Activated CD8-positive, alpha-beta memory T cell treated with anti-CD3 and anti-CD28 coated beads for 1 hour (primary cell): ENCODE measurements at regions not wholly inside any gene's neighbourhood (a gene's known extent, or its start where the extent isn't known, plus 50 kb on each side); places are given as distances from the start of the nearest gene placed in this dataset.

Experiments used
- DNase-seq, 2 donors: peaks; one replicate each; pipeline ENCODE4 v3.0.0-alpha.2; 2020; ENCODE audit warnings: low read depth in 1 of 2; ENCODE audit errors: extremely low read depth in 1 of 2

- no peak for DNase-seq
Observed at GRCh38 chr9:38229504-38230155, 160.6 kb upstream of the SHB start.

DNA sequence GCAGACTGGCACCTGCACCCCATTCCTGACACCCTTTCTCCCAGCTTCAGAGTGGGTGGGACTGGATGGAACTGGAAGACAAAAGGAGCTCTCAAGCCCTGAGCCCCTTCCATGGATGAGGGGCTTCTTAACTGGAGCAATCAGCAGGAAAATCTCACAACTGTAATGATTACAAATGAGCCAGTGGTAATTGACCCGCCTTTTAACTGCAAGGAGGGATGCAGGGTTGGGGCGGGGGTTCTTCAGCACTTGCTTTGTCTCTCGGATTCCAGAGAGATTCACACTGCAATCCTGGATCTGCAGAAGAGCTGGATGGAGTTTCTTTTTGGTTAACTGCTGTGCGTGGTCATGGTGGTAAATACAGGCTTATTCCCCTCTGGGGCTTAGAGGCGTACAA, 160.1 kb upstream of the SHB start:
- no peak for DNase-seq

DNA sequence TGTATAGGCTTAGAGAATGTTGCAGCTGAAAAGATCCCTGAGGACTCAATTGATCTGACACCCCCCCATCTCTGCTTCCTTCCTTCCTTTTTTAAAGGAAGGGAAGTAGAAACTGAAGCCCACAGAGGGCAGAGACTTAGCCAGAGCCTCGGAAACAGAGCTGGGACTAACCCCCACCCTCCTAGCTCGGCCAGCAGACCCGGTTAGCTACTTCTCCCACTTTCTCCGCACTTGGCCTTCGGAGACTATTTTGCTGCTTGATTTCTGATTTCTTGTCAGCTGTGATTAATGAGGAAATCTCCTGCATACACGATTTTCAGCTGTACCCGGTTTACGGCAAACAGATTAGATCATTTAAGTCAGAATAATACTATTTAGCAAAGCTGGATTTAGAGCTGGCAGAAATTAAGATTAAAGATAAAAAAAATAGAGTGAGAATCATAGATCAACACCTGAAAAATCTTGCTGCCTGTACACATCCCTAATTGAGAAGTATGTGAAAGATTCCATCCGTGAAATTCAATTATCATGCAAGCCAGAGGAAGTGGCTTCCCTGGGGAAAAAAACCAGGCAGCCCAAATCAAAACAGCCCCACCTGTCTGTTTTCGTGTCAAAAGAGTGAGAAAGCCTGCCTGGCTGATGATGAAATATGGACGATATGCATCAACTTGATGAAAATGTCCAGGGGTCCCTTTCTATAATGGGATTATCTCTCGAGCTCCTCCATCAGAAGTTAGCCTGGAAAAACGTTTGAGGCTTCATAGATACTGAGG, 159.5 kb upstream of the SHB start:
- DNase-seq, result no peak

GRCh38 chr9:38227656-38228055, 158.6 kb upstream of the SHB start:
- no peak for DNase-seq

DNA sequence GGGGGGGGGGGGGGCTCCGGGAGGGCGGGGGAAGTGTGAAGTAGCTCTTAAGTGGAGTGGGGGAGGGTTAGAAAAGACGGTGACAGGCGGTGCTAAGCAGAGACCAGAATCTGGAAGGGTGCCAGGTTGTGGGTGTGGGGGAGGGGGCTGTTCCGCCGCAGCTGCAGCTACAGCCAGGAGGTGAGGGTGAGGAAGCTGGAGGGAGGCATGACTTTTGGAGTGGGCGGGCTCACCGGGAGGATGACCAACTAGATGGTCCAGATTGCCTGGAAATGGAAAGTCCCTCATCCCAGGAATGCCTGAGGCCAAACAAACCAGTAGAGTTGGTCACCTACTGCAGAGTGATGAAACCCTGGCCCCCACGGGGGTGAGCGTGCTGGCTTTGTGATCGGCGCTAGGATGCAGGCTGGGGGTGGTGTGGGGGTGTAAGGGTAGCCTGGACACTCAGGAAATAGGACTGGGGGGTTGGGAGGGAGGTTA, 158.1 kb upstream of the SHB start:
- peak in 1 of 2 donors; percentile 33 for DNase-seq

DNA sequence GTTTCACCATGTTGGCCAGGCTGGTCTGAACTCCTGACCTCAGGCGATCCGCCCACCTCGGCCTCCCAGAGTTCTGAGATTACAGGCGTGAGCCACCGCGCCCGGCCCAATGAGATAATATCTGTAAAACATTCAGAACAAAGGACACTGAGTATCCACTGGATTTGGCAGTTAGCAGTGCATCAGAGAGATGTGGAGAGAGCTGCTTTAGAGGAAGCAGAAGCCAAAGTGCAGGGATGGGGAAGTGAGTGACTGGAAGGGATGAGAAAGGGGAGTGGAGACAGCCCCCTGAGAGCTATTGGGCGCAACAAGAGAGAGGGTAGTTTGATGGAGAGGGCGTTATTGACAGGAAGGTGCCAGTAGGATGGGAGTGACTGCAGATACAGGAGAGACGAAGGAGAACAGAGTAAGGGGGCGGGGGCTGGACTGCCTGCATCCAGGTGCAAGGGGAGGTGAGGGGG, 157.5 kb upstream of the SHB start:
- no peak for DNase-seq

- no peak for DNase-seq
Observed at GRCh38 chr9:38224941-38225340, 155.9 kb upstream of the SHB start.

- DNase-seq, result no peak
Observed at GRCh38 chr9:38216572-38216971, 147.5 kb upstream of the SHB start.

DNA sequence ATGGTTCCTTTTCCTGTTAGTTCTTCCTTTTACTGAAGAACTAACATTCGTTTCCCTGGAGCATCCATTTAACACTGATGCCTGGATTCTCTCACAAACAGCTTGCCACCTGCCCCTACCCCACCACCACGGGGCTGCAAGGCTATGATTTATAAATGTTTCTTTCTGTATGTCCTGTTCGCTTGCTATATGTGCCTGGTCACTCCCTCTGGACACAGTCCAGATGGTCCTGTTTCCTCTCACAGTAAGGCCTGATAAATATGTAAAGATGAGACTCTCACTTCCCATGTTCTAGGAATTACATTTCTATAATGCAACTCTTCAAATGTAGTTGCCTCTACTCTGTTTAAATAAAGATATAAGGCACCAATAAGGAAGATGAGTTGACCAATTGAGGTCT, 146.4 kb upstream of the SHB start:
- no peak for DNase-seq

GRCh38 chr9:38214432-38214831, 145.4 kb upstream of the SHB start:
- DNase-seq, result no peak

DNA sequence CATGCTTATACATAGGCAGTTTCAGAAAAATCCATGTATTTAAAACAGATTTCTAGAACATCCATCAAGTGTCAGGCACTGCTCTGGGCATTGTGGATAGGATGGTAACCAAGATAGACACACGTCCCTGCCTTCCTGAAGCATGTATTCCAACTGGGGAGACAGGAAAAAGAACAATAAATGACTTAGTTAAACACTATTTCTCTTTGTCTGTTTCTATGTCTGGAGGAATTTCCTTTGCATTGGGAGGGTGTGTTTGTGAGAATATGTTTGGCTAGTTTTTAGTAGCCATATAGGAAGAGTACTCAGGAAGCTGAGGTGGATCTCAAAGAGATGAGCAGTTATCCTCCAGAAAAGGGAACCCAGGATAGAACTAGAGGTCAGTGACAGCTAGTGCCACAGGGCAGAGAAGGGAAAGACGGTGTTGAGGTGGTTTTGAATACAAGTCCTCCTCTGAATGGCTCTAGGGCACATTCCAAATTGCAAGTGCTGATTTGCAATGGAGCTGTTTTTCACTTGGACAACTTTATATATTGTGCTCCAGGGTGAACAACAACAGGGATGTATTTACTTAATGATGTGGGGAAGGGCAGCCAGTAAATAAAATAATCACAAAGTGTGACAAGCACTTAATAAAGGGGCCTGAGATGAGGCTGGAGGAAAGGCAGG, 144.7 kb upstream of the SHB start:
- no peak for DNase-seq

DNA sequence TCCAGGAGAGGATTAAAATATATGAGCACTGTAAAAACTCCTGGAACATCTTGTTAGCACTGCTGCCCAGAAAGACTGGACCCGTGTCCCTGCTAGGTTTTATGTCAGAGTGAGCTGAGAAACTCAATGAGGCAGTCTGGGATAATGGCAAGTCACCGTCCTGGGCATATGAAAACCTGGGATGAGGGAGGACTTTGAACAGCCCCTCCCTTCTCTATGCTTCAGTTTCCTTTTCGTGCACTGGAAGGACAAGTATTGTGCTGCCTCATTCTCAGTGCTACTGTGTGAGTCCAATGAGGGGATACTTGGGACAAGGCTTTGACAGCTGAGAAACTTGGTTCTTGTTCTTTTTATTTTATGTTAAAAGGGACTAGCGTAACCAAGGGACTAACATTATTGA, 143.0 kb upstream of the SHB start:
- DNase-seq, result no peak

DNA sequence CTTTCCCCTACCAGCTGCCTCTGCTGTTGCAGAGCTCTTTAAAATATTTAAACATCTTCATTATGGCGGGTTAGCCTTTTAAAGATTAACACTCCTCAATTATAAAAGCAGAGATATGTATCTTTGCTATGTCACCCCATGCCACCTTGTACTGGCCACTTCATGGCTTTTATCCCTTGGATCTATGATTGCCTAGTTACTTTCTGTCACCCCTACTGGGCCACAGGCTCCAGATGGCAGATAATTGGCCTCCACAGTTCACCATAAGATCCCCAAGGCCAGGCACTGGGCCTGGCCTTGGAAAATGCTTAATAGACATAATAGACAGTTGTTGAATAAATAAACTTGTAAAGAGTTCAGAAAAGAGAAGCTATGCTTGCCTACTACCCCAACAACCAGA, 142.0 kb upstream of the SHB start:
- DNase-seq, result no peak

- no peak for DNase-seq
Observed at GRCh38 chr9:38208206-38208901, 139.3 kb upstream of the SHB start.

DNA sequence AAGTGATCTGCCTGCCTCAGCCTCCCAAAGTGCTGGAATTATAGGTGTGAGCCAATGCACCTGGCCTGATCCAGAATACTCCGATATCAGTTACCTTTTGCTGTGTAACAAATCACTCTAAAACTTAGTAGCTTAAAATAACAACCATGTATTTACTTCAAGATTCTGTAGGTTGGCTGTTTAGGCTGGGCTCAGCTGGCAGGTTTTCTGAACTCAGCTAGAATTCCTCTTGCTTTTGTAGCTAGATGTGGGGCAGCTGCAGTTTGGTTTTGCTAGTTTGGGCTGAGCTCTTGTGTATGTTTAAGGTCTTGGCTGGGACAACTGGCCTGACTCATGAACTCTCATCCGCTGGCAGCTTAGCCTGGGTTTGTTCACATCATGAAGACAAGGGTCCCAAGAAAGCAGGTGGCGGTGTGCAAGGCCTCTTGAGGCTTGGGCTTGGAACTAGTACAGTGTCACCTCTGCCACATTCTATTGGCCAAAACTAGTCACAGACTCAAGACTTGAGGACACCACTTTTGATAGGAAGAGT, 138.3 kb upstream of the SHB start:
- no peak for DNase-seq

GRCh38 chr9:38205279-38205678, 136.3 kb upstream of the SHB start:
- no peak for DNase-seq

DNA sequence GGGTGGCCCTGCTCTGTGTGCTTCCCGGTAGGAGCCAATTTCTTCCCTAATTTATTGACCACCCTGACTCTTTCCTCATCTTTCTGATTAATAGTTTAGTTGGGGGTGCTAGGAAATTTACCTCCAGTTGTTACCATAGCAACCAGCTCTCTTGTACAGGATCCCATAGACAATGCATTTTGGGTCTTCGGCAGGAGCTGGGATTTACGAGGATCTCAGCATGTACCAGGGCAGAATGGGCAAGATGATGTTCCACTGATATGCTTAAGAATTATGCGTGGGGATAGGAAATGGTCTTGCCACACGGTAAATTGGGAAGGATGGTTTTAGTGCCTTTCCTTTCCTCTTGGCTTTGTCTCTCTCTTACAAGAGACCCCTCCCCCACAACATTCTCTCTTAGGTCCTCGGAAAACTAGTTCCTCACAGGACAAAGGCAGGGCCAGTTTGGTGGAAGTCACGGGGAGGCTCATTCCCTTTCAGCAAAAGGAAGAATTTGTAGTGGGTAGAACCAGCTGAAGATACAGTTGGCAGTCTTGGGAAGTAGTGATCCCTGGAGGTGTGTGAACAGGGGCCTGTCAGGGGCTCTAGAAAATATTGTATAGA, 133.4 kb upstream of the SHB start:
- no peak for DNase-seq

DNA sequence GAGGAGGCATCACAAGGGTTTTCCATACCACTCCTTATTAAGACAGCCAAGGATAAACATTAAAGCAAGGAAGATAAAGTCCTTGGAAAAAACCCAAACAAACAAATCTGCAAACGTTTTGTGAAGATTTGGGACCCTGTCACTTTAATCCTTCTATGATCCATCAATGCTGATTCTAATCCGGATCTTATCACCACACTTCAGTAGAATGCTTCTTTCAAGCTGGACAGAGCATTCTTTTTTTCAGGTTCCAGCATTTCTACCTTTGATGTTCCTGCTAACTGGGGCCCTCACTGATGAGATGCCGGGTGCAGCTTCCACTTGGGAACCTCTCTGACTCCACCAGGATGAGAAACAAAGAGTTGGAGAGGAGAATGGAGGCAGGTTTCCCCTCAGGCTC, 132.8 kb upstream of the SHB start:
- DNase-seq, result no peak

GRCh38 chr9:38200431-38200830, 131.4 kb upstream of the SHB start:
- no peak for DNase-seq

- DNase-seq, result no peak
Observed at GRCh38 chr9:38198140-38198539, 129.1 kb upstream of the SHB start.

GRCh38 chr9:38196714-38197113, 127.7 kb upstream of the SHB start:
- DNase-seq, result no peak
